ENCODE measurements at regions not wholly inside any gene's neighbourhood (a gene's known extent, or its start where the extent isn't known, plus 50 kb on each side); places are given as distances from the start of the nearest gene placed in this dataset.

- TF ChIP-seq CTCF (IDR thresholded peaks at IDR 0.05), result no peak
- TF ChIP-seq POLR2AphosphoS5 (IDR thresholded peaks at IDR 0.05), result no peak
- TF ChIP-seq POLR2A (IDR thresholded peaks at IDR 0.05), result no peak
These were observed 404.9 kb downstream of the GLRX3 start for GRCh38 chr10:130541090-130541489.
